ENCODE measurements at regions not wholly inside any gene's neighbourhood (a gene's known extent, or its start where the extent isn't known, plus 50 kb on each side); places are given as distances from the start of the nearest gene placed in this dataset.

- TF ChIP-seq CTCF (IDR thresholded peaks at IDR 0.05) (no peak), EP300 (IDR thresholded peaks at IDR 0.05) (no peak)
These were observed 61.9 kb upstream of the CARMIL1 start for GRCh38 chr6:25217302-25217701.
